HG02678 (cell line): ENCODE measurements at regions not wholly inside any gene's neighbourhood (a gene's known extent, or its start where the extent isn't known, plus 50 kb on each side); places are given as distances from the start of the nearest gene placed in this dataset.
A peak's percentile ranks its signal among the peaks of the same experiment; 100 is the strongest.

Experiments used
- ATAC-seq: cut with Tn5 transposase; IDR thresholded peaks from one replicate; pipeline ENCODE4 v1.9.1; 2021; ENCODE audit warnings: mild to moderate bottlenecking, moderate library complexity; ENCODE audit not compliant: unreplicated experiment

DNA sequence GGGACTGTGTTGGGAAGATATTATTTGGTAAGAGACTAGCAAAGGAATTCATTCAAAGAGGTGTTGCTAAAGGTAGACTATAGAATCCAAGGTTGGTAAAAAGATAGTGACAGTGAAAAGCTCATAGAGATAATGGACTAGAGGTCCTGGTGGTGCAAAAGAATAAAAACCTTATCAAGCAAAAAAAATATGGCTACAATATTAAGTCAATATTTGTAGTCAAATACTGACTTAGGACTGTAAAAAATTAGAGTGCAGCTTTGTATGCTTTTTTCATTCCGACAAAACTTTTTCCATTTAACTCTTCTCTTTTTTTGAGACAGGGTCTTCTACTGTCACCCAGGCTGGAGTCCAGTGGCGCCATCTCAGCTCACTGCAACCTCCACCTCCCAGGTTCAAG is 444.0 kb upstream of the AGTR1 start:
- no peak for ATAC-seq

DNA sequence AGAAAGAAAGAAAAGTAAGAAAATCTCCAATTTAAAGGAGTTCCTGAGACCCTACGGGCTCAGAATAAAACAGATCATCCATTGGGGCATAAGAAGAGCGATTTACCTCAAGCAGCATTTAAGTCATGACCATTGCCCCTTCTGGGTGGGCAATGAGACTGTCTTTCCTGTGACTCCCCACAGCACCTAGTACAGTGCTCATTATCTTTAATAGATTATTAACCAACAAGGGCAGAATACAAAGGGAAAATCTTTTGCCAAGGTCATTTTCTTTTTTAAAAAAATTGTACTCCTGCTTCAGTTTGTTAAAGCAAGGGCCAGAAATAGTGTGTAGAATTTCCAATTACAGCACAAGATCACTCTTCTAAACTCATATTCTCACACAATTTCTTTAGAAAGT is 443.3 kb upstream of the AGTR1 start:
- no peak for ATAC-seq

DNA sequence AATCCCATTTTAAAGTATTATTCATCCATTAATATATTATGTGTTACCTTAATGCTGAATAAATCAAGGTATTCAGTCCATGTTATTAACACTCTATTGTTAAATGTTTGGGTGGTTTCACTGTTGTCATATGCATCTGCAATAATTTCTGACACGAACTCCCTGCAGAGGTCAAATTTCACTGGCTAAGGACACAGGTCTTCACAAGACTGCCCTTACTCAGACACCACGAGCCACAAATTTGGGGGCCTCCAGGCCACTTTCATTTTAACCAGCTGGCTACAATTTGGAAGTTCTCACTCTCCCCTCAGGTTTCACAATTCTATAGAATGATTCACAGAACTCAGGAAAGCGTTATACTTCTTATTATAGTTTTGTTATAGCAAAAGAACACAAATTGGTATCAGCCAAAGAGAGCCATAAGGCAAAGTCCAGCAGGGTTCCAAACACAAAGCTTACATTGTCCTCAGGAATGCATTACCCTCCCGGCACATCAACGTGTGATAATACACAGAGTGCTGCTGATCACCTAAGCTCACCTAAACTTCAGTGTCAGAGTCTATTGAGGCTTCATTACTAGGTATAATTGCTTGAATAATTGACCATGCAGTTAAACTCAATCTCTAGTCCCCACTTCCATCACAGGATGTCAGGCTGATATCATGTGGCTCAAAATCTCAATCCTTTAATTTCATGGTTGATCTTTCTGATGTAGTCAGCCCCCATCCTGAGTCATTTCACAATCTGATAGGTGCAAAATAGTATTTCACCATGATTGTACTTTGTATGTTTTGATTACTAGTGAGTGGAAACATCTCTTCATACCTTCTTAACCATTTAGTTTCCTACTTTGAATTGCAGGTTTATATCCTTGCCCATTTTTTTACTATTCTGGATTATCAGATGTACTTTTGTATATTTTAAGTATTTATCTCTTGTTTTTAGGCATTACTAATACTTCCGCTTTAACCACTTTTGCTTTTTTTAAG is 441.4 kb upstream of the AGTR1 start:
- no peak for ATAC-seq

DNA sequence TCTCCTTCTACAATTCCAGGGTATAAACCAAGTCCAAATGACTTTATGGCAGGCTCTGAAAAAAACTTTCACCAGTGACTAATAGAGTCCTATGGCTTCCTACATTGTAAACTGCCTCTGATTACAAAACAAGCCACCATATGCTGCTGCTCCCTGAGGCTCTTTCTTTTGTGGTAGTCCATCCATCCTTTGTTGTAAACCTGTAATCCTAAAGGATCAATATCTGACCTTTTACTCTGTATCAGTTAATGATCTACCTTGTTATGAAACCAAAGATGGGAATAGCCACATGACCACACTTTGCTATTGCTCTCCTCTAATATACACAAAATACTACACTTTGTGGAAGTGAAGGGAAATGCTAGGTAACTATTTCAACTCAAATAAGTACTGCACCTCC is 434.7 kb upstream of the AGTR1 start:
- no peak for ATAC-seq

DNA sequence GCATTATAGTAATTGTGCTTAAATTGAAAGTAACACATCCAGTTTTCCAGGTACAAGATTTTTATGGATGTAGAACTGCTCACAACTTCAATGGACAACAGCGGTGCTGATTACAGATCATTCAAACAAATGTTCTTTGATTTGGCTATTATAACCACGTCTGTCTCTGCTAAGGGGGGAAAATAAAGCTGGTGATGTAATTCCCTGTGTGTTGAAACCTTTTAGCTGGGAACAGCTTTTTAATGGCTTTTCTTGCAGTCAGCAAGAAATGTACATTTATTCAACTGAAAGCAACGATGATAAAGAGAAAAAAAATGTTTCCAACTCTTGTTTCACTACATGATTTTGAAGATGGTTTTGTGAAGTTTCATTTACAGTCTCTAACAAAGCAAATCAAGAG is 431.9 kb upstream of the AGTR1 start:
- ATAC-seq, result no peak

DNA sequence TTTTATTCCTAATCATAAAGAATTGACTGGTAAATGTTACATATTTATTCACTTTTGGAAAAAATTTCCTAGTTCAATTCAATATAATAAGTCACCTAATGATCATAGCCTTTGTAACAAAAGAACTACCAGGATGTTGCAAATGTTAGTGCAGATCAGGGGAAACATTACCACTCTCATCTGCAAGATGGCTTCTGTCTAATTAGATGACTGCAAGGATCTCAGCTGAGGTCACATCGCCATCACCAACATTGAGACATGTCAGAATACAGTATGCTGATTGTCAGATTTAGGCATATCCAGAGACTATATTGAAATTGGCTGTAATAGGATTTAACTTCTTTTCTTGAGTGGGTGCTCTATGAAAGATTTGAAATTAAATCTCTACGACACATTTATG is 431.4 kb upstream of the AGTR1 start:
- ATAC-seq, result no peak

DNA sequence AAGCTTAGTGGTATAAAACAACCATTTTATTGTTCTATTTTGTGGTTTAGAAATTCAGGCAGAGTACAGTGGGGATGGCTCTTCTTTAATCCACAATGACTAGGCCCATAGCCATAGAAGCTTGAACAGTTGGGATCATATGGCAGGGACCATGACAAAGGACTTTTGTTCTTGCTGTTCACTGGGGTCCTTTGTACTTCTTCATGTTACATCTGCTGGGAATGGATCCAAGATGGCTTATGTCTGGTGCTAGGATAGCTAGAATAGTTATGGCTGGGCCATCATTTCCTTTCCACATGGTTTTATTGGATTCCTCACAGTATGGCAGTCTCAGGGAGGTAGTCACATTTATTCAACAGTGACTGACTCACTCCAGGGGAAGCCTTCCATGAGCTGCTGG is 427.9 kb upstream of the AGTR1 start:
- no peak for ATAC-seq

DNA sequence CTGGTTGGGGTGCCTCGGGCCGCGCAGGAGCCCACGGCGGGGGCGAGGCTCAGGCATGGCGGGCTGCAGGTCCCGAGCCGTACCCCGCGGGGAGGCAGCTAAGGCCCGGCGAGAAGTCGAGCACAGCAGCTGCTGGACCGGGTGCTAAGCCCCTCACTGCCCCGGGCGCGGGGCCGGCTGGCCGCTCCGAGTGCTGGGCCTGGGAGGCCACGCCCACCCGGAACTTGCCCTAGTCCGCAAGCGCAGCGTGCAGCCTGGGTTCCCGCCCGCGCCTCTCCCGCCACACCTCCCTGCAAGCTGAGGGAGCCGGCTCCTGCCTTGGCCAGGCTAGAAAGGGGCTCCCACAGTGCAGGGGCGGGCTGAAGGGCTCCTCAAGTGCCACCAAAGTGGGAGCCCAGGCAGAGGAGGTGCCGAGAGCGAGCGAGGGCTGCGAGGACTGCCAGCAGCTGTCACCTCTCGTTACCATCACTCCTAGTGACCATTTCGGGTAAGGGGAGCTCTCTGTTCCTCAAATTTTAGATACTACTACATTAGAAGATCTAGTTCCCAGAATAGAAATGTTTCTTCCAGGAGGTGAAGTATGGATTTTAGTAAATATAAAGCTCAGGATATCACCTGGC is 417.0 kb upstream of the AGTR1 start:
- ATAC-seq, result no peak

DNA sequence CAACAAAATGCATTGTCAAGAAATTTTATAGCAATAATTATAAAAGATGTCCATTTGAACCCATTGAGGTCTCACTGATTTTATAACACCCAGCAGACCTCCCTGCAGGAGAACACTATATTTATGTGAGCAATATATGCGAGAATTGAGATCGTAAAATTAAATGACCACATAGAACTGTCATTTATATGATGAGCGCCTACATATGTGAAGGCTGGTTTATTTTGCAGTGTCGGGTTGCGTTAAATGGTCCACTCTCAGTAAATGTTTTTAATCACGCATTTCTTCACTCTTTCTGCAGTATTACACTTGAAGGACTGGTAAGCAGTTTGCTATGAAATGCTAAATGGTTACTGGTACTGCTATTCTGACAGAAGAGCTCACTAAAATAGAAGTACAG is 408.5 kb upstream of the AGTR1 start:
- ATAC-seq, result no peak

DNA sequence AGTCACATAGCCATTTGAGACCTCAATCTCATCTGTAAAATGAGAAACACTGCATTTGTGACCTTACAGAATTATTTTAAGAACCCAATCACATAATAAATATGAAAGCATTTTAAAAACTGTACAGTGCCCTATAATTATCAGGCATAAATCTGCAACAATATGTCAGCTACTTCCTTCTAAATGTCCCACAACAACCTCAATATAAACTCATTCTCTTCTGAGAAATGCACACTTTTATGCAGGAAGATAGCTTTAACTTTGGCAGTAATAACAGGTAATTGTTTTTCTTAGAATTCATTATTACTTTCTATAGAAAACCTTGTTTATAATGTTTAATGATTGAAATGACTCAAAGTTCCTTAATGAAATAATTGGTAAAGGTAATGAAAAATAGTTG is 400.7 kb upstream of the AGTR1 start:
- ATAC-seq, result no peak

DNA sequence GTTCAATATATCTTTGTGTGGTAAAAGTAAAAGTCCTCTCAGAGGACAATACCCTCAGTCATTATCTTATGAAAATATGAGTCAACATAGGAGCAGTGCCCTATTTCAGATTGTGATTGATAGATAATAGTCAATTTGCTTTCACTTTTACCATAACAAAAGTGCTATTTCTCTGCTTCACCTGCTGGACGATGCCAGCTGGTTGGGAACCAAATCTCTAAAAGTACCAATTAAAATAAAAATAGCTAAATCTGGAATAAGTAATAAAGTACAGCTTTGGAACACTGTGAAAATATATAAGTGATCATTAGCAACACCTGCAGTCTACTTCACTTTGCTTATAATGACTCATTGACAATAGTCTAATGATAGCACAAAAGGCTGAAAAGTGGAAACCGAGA is 390.3 kb upstream of the AGTR1 start:
- ATAC-seq, result peak; percentile 54

DNA sequence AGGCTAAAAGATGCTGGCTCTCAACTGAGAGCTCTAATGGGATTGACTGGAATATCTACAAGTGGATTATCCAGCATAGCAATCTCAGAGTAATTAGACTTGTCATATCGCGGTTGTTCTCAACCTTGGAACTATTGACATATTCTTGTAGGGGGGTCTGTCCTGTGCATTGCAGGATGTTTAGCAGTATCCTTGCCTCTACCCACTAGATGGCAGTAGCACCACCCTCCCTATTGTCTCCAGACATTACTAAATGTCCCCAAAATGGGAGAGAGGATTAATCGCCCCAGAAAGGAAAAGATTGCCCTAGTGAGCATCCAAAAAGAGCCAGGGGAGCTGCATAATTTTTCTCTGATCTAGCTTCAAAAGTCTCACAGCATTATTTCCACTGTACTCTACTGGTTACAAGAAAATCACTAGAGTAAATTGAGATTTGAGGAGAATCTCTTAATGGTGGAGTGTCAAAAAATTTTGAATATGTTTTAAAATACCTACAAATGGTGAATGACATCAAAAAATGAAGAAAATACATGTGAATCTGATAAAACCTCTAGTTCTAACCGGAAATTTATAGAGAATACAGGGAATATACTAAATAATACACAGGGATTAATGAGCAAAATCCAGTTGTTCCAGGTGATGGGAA is 388.2 kb upstream of the AGTR1 start:
- peak; percentile 90 for ATAC-seq

DNA sequence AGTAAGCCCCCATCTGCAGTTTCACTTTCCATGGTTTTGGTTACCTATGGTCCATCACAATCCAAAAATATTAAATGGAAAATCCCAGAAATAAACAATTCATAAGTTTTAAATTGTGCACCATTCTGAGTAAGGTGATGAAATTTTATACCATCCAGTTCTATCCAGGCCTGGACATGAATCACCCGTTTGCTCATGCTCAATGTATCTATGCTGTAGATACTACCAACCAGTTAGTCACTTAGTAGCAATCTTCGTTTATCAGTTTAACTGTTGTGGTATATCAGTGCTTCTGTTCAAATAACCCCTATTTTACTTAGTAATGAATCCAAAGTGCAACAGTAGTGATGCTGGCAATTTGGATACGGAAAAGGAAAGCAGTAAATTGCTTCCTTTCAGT is 381.9 kb upstream of the AGTR1 start:
- ATAC-seq, result no peak

DNA sequence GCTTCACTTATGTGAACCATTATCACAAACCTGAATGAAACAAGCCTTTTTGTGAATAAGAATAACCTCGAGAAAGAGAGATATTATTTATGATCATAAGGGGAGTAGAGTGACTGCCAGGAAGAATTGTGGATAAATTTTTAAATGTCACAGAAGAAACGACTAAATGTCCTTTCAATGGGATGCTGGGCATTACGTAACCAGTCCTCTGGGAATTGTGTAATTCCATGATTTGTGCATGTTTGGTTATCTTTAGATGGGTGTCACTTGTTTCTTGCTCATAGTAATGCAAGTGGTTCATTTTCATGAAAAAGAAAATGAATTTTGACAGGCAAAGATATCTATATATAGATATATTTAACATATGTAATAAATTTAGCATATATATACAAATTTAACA is 379.5 kb upstream of the AGTR1 start:
- ATAC-seq, result no peak

DNA sequence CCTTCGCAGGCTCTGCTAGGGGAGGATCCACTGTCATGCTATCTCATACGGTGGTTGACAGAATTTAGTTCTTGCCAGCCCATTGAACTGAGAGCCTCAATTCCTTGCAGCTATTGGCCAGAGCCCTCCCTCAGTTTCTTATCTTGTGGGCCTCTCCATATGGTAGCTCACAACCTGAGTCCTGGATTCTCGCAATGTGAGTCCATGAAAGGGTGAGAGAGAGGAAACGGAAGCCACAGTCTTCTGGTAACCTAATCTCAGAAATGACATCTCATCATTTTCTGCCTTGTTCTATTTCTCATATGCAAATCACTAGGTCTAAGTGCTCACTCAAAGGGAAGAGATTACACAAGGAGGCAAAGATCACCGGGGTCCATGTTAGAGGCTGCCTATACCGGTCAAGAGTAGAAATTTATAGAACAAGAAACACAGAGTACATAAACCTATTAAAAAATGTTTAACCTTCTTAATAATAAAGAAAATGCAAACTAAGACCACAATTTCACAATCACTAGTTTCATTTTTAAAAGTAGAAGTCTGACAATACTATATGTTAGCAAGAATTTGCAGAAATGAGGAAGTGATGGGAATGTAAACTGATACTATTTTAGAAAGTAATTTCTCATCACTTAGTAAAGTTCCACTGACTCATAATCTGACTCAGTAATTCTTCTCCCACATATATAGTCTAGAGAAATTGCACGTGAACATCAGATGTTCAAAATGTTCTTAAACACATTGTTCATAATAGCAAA is 378.4 kb upstream of the AGTR1 start:
- peak; percentile 91 for ATAC-seq

DNA sequence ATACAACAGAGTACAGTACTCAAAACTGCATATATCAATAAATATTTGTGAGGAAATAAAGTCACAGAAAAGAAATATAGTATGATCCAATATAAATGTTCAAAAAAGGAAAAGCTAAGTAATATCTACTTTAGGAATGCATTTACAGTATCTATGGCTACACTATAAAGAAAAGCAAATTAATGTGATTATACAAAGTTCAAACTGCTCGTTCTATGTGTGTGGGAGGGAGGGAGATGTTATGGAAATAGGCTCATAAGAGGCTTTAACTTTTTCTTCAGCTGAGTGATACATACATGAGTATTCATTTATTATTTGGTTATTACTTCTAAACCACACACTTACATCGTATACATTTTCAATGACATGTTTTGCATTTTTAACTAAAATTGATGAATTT is 377.7 kb upstream of the AGTR1 start:
- ATAC-seq, result no peak

DNA sequence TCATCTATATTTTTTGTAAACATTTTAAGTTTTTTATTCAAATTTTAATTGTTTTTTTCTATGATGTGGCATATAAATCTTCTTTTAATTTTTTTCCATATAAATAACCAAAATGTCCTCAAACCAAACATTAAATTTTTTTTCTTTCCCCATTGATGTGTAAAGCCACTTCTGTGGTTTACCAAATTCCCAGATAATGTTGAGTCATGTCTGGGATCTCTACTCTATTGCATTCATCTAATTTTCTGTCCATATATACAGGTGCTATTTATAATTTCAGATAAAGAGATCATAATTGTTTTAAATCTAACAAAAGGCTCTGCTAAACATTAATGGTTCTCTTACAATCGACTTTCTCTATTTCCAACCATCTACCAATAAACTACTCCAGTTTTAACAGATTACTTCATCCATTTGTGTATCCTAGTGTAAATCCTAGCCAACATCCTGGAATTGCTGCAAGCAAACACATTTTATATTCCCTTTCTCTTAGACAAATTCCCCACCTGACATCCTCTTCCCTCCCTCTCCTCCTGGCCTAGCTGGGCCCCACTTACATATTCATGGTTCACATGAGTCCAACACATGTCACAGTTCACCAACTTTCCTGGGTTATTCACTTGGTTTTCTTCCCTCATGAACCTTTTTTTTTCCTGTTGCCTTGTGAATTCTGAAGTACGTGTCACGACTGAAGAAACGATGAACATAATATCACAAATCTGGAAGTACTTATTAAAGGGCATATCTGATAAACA is 368.0 kb upstream of the AGTR1 start:
- no peak for ATAC-seq

DNA sequence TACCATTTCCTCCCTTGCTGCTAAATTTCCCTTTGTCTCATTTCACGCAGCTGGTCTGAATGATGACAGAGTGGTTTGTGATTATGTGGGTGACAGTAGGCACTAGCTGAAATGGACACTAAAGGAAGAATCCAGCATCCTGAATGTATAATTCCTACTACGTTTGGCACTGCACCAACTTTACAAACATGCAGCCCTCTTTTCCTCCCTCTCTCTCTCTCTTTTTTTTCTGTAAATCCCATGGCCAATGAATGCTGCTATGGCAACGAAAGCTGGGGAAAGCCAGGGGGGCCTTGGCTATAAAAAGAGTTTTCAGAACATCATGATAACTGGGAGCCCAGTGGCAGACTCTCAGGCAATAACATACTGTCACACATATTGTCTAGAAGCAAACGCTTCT is 367.2 kb upstream of the AGTR1 start:
- no peak for ATAC-seq

DNA sequence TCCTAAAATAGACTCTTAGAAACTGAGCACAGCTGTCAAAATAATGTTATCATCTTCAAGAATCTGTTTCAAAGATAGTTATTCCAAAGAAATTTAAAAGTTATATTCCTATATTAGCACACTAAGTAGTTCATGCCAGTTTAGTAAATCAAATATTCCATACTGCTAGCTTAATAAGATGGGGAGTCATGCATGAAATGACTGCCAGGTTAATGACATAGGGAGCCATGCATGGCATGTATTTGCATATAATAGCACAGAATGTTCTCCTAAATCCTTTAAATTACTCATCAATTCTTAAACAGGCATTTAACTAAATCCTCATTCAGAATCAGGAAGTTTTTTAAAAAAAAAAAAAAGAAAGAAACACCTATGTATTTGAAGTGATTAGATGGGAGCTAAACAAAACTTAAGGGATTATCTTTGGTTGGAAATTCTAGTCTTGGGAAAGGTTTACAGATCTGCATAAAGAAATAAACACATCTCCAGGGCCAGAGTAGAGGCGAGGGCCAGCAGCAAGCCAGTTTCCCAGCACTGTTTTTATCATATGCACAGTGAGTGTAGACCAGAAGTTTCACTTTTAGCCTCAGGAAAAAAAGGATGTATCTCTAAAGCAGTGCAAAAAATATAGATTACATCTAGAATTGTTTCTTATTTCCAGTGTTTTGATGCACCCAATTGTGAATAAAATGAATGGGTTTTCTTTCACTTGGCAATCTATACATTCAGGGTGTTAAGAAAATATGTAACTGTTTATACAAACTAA is 366.4 kb upstream of the AGTR1 start:
- no peak for ATAC-seq

DNA sequence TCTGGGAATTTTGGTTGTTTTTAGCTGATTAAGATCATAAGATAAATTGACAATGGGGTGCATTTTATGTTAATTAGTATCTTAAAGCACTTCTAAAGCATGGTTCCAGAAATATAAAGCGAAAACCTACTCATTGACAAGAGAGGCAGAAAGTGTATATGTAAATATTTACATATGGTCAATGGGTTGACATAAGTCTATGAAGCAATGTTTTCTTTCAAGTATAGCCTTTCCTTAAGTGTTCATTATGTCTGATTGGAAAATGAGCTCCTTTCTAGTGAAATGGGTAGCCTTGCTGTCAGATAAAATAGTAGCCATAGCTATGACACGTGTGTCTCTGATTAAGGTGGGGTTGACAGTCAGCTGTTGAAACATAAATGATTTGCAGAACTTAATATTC is 365.2 kb upstream of the AGTR1 start:
- no peak for ATAC-seq
